ENCODE measurements at regions not wholly inside any gene's neighbourhood (a gene's known extent, or its start where the extent isn't known, plus 50 kb on each side); places are given as distances from the start of the nearest gene placed in this dataset.

DNA sequence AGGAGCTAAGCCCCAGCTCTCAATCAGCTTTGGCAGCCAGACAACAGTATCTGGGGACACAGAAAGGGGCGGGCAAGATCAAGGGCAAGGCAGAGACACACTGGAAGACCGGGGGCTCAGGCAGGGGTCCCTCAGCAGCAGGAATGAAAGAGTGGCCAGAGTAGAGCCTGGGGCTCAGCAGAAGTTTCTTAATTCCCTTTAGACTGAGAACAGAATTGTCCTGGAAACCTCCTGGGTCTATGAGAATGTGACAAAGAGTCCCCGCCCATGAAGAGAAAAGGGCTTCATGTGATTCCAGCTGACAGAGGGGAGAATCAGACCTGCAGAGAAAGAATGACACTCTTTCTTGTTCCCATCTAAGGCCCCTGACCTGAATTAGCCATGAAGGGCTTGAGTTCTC, 95.2 kb upstream of the CTNNB1 start:
- CTCF ChIA-PET: no interaction called here
- H3K4me3 ChIP-seq (ENCODE audit: low read depth in 2 of 2, low read length in 2 of 2): no peak overlapping the region
- intact Hi-C loops (cut with micrococcal nuclease; ENCODE audit: unreplicated experiment): no loop called here
- DNase-seq (ENCODE audit: low read depth, low spot score): no peak
- H3K36me3 ChIP-seq (ENCODE audit: control insufficient read depth, insufficient read depth, low read length): no peaks in the 10 kb centered on the region
- TF ChIP-seq SIN3A (IDR thresholded peaks at IDR 0.05; ENCODE audit: borderline replicate concordance, insufficient read depth, low read depth, low read length): no peak
- TF ChIP-seq, protein P1, sequence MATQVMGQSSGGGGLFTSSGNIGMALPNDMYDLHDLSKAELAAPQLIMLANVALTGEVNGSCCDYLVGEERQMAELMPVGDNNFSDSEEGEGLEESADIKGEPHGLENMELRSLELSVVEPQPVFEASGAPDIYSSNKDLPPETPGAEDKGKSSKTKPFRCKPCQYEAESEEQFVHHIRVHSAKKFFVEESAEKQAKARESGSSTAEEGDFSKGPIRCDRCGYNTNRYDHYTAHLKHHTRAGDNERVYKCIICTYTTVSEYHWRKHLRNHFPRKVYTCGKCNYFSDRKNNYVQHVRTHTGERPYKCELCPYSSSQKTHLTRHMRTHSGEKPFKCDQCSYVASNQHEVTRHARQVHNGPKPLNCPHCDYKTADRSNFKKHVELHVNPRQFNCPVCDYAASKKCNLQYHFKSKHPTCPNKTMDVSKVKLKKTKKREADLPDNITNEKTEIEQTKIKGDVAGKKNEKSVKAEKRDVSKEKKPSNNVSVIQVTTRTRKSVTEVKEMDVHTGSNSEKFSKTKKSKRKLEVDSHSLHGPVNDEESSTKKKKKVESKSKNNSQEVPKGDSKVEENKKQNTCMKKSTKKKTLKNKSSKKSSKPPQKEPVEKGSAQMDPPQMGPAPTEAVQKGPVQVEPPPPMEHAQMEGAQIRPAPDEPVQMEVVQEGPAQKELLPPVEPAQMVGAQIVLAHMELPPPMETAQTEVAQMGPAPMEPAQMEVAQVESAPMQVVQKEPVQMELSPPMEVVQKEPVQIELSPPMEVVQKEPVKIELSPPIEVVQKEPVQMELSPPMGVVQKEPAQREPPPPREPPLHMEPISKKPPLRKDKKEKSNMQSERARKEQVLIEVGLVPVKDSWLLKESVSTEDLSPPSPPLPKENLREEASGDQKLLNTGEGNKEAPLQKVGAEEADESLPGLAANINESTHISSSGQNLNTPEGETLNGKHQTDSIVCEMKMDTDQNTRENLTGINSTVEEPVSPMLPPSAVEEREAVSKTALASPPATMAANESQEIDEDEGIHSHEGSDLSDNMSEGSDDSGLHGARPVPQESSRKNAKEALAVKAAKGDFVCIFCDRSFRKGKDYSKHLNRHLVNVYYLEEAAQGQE (IDR thresholded peaks at IDR 0.05; ENCODE audit: insufficient read depth in 1 of 2, low read depth in 2 of 2, low read length in 1 of 2): no peak
- no peak for TF ChIP-seq TCF7L2 (IDR thresholded peaks at IDR 0.05; ENCODE audit: low read depth, low read length)
- TF ChIP-seq POLR2AphosphoS5 (IDR thresholded peaks at IDR 0.05; ENCODE audit: low read depth, low read length): no peak
- TF ChIP-seq, protein P2, sequence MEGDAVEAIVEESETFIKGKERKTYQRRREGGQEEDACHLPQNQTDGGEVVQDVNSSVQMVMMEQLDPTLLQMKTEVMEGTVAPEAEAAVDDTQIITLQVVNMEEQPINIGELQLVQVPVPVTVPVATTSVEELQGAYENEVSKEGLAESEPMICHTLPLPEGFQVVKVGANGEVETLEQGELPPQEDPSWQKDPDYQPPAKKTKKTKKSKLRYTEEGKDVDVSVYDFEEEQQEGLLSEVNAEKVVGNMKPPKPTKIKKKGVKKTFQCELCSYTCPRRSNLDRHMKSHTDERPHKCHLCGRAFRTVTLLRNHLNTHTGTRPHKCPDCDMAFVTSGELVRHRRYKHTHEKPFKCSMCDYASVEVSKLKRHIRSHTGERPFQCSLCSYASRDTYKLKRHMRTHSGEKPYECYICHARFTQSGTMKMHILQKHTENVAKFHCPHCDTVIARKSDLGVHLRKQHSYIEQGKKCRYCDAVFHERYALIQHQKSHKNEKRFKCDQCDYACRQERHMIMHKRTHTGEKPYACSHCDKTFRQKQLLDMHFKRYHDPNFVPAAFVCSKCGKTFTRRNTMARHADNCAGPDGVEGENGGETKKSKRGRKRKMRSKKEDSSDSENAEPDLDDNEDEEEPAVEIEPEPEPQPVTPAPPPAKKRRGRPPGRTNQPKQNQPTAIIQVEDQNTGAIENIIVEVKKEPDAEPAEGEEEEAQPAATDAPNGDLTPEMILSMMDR (IDR thresholded peaks at IDR 0.05): no peak
- BruUV-seq (replicated peaks): no TSS peak
- H3K9me3 ChIP-seq (ENCODE audit: control insufficient read depth, insufficient read depth, low read depth, low read length): no peaks in the 10 kb centered on the region
- no peak overlapping the region for H3K27ac ChIP-seq (ENCODE audit: low read length)
- H3K4me1 ChIP-seq (ENCODE audit: control insufficient read depth, insufficient read depth, low read length): no peaks in the 10 kb centered on the region
- no peak for ATAC-seq
- no peaks in the 10 kb centered on the region for H3K27me3 ChIP-seq (ENCODE audit: control insufficient read depth, insufficient read depth, low read length)
- in situ Hi-C loops (cut with HindIII; ENCODE audit: low pct_unique_long_range_greater_than_20kb, low sequenced_read_pairs): no loop called here
- POLR2A ChIA-PET: no interaction called here

DNA sequence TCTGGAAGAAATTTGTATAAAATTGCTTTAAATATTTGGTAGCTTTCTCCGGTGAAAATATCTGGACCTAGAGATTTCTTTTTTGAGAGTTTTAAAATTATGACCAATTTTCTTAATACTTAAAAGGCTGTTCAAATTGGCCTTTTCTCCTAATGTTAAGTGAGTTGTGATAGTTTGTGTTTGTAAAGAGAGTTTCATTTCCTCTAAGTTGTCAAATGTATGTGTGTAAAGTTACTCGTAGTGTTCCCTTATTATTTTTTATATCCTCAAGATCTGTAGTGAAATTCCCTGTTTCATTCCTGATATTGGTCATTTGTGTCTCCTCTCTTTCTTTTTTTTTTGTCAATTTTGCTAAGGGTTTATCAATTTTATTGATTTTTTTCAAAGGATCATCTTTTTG, 92.6 kb upstream of the CTNNB1 start:
- Histone ChIP-seq H3K4me3 (ENCODE audit: low read depth in 2 of 2, low read length in 2 of 2) (no peak overlapping the region), H3K9me3 (ENCODE audit: control insufficient read depth, insufficient read depth, low read depth, low read length) (no peaks in the 10 kb centered on the region), H3K36me3 (ENCODE audit: control insufficient read depth, insufficient read depth, low read length) (no peaks in the 10 kb centered on the region), H3K4me1 (ENCODE audit: control insufficient read depth, insufficient read depth, low read length) (no peaks in the 10 kb centered on the region), H3K27ac (ENCODE audit: low read length) (no peak overlapping the region), H3K27me3 (ENCODE audit: control insufficient read depth, insufficient read depth, low read length) (no peaks in the 10 kb centered on the region)
- TF ChIP-seq, protein P2 (IDR thresholded peaks at IDR 0.05): no peak
- TF ChIP-seq SIN3A (IDR thresholded peaks at IDR 0.05; ENCODE audit: borderline replicate concordance, insufficient read depth, low read depth, low read length) (no peak), TCF7L2 (IDR thresholded peaks at IDR 0.05; ENCODE audit: low read depth, low read length) (no peak), POLR2AphosphoS5 (IDR thresholded peaks at IDR 0.05; ENCODE audit: low read depth, low read length) (no peak)
- TF ChIP-seq, protein P1 (IDR thresholded peaks at IDR 0.05; ENCODE audit: insufficient read depth in 1 of 2, low read depth in 2 of 2, low read length in 1 of 2): no peak
- in situ Hi-C loops (cut with HindIII; ENCODE audit: low pct_unique_long_range_greater_than_20kb, low sequenced_read_pairs) (no loop called here), intact Hi-C loops (cut with micrococcal nuclease; ENCODE audit: unreplicated experiment) (no loop called here)
- DNase-seq (ENCODE audit: low read depth, low spot score) (no peak), ATAC-seq (no peak)
- ChIA-PET CTCF (no interaction called here), POLR2A (no interaction called here)
- no TSS peak for BruUV-seq (replicated peaks)
